Type B pancreatic cell (in vitro differentiated cells): ENCODE measurements at regions not wholly inside any gene's neighbourhood (a gene's known extent, or its start where the extent isn't known, plus 50 kb on each side); places are given as distances from the start of the nearest gene placed in this dataset.
"Not testable (repeated sequence)": the region's sequence is repeated elsewhere in the genome, so short reads cannot be mapped to it uniquely, and the experiment has no call there.

ENCODE experiments used
- DNase-seq: peaks from one replicate; pipeline ENCODE4 v3.0.0; 2021; ENCODE audit warnings: mixed read lengths; ENCODE audit not compliant: unreplicated experiment; ENCODE audit errors: extremely low spot score
- H3K27ac Mint-ChIP-seq: 2 replicates; pipeline ENCODE4 v1.8.0; 2021; ENCODE audit warnings: mild to moderate bottlenecking, mixed read lengths
- H3K27me3 Mint-ChIP-seq: 2 replicates; pipeline ENCODE4 v1.8.0; 2021; ENCODE audit warnings: mixed read lengths
- H3K36me3 Mint-ChIP-seq: 2 replicates; pipeline ENCODE4 v1.8.0; 2021; ENCODE audit warnings: mixed read lengths
- H3K4me1 Mint-ChIP-seq: one replicate; pipeline ENCODE4 v1.8.0; 2021; ENCODE audit warnings: mixed read lengths; ENCODE audit not compliant: unreplicated experiment
- H3K4me3 Mint-ChIP-seq: 2 replicates; pipeline ENCODE4 v1.8.0; 2021; ENCODE audit warnings: mild to moderate bottlenecking, mixed read lengths
- H3K9me3 Mint-ChIP-seq: 2 replicates; pipeline ENCODE4 v1.8.0; 2021; ENCODE audit warnings: mixed read lengths
- CTCF ChIP-seq: fragments of 200-600 bp; sonication (generic); conservative IDR thresholded peaks from 2 replicates; pipeline ENCODE4 v1.5.0; 2021; ENCODE audit warnings: antibody characterized with exemption, mild to moderate bottlenecking

GRCh38 chr2:179331061-179331460 is 66.4 kb upstream of the SESTD1 start:
- no peak overlapping the region for H3K4me3 Mint-ChIP-seq
- H3K36me3 Mint-ChIP-seq: no peaks in the 10 kb centered on the region
- no peak for DNase-seq
- H3K4me1 Mint-ChIP-seq: peaks cover 5% of the 10 kb centered on the region
- no peaks in the 10 kb centered on the region for H3K9me3 Mint-ChIP-seq
- H3K27me3 Mint-ChIP-seq: peaks cover 5% of the 10 kb centered on the region
- no peak for TF ChIP-seq CTCF
- no peak overlapping the region for H3K27ac Mint-ChIP-seq

- H3K36me3 Mint-ChIP-seq: no peaks in the 10 kb centered on the region
- no peak for DNase-seq
- H3K9me3 Mint-ChIP-seq: no peaks in the 10 kb centered on the region
- H3K4me3 Mint-ChIP-seq: no peak overlapping the region
- no peak overlapping the region for H3K27ac Mint-ChIP-seq
- H3K4me1 Mint-ChIP-seq: no peaks in the 10 kb centered on the region
- no peak for TF ChIP-seq CTCF
- H3K27me3 Mint-ChIP-seq: no peaks in the 10 kb centered on the region
Observed at GRCh38 chr2:179322289-179322688, 57.7 kb upstream of the SESTD1 start.

- H3K36me3 Mint-ChIP-seq, H3K4me3 Mint-ChIP-seq, DNase-seq, H3K9me3 Mint-ChIP-seq, H3K27me3 Mint-ChIP-seq, H3K27ac Mint-ChIP-seq, H3K4me1 Mint-ChIP-seq: not testable (repeated sequence)
Observed at GRCh38 chr2:179321034-179321433, 56.4 kb upstream of the SESTD1 start.

- H3K27ac Mint-ChIP-seq, H3K9me3 Mint-ChIP-seq, H3K4me1 Mint-ChIP-seq, H3K36me3 Mint-ChIP-seq, H3K4me3 Mint-ChIP-seq, DNase-seq, H3K27me3 Mint-ChIP-seq: not testable (repeated sequence)
Observed at GRCh38 chr2:179314729-179315128, 50.1 kb upstream of the SESTD1 start.
